GM18858 (cell line): ENCODE measurements at regions not wholly inside any gene's neighbourhood (a gene's known extent, or its start where the extent isn't known, plus 50 kb on each side); places are given as distances from the start of the nearest gene placed in this dataset.

Experiments
- ATAC-seq: cut with Tn5 transposase; IDR thresholded peaks from one replicate; pipeline ENCODE4 v1.9.1; 2021; ENCODE audit not compliant: unreplicated experiment

DNA sequence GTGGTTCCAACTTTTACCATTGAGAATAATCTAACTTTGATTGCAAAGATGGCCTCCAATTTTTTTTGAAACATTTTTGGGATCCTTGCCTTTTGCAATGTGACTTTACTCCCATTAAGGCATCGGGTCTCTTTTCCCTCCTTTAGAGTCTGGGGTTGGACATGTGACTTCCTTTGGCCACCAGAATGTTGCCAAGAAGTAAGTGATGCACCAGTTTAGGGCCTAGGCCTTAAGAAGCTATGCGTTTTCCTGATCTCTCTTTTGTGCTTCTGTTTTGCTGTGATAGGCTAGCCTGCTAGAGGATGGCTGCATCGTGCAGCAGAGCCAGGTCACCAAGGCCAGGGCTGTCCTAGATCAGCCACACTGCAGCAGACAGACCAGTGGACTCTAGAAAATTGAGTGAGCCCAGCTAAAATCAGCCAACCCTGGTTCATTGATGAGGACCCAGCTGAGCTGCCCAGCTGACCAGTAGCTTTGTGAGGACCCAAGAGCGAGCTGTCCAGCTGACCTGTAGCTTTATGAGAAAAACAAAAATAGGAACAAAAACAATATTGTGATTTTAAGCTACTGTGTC lies 594.0 kb upstream of the JAG1 start:
- ATAC-seq, result no peak

DNA sequence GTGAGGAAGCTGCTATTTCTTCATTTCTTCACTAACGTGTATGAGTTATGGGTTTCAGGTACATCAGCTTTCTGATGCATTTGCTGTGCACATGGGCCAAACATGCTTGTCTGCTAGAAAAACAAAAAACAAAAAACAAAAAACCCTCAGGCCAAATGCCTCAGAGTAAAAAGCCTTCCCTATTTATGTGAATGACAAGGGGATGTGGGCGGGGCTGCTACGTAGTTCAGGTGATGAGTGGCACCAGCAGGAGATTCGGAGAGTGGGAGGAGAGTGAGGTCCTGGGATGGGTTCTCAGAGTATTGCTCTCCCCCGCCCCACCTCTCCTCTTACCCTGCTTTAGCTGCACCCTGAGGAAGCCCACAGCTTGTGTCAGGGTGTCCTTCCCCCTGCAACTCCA lies 596.8 kb upstream of the JAG1 start:
- ATAC-seq, result no peak

DNA sequence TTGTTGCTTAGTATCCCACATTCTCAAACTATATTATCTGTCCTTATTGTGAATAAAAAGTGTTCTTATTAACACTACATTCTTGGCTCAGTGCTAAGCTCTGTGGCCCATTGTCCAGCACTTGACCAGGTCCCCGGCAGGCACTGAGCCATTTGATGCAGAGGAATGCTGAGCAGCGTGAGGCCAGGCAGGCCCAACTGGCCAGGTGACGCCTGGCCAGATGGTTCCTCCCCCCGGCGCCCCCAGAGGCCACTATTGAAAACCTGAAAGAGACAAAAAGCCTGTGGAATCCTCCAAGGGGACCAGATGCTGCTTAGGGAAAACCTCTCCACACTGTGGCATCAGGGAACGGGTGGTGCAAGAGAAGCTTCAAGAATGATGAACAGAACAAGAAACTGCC lies 597.5 kb upstream of the JAG1 start:
- ATAC-seq, result no peak

DNA sequence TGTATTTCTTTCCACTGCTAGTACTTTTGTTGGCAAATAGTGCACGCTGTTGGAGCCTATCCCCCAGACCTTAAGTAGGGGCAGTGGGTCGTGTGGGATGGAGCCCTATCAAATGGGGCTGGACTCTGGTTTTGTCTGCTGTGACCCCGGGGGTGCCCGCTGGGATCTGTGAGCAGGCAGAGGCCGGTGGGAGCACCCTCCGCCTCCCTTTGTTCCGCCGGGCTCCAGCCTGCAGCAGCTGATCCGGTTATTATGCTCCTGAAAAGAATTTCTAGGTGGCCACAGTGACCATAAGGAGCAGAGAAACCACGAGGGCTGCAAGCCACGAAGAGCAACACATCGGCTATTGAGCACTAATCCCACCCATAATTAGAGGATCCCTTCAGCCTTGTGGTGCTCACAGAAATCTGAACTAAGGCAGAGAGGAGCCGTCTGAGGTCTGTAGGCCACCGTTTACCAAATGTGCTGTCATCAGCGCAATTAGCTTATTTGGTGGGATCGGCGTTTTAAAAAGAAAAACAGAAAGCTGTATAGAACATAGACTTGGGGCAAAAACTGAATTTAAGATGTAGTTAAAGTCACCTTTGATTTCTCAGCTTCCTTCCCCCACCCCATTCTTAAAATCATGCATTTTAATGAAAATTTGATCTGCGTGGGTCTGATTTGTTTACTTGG lies 598.3 kb upstream of the JAG1 start:
- no peak for ATAC-seq

DNA sequence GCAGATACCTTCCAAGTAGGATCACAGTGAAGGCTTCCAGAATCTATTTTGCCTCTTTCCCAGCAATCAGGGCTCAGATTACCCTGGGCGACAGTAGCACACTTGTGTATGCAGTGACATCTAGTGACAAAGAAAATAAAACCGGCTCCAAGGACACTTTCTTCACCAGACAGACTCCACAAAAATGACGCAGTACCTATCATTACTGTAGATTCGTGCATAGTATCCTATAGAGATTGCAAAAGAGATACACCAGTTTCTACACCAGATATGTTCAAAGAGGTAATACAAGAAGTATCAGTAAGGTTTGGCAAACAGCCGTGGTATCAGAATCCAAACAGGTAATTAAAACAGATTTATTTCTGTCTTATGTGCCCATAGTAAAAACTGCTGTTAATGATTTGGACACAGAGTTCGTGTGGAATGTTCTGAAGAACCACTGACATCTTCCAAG lies 600.4 kb upstream of the JAG1 start:
- peak; percentile 73 for ATAC-seq

DNA sequence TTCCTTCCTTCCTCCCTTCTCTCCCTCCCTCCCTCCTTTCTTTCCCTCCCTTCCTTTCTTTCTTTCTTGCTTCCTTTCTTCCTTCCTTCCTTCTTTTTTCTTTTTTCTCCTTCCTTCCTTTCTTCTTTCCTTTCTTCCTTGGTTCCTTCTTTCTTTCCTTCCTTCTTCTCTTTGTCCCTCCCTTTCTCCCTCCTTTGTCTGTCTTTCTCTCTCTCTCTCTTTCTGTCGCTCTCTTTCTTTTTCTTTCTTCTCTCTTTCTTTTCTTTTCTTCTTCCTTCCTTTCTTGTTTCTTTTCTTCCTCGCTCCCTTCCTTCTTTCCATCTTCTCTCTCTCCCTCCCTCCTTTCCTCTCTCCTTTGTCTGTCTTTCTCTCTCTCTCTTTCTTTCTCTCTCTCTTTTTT lies 601.9 kb upstream of the JAG1 start:
- ATAC-seq, result no peak

DNA sequence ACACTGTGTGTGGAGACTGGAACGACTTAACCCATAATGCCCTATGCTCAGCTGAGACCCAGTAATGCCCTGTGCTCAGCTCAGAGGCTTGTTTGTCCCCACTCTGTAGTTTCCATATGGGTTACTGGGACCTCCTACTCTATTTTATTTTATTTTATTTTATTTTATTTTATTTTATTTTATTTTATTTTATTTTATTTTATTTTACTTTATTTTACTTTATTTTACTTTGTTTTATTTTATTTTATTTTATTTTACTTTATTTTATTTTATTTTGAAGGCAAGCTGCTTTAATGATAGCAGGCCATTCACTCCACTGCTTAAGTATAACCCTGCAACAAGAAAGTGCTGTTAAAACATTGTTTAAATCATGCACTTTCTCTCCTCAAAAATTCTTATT lies 603.4 kb upstream of the JAG1 start:
- no peak for ATAC-seq

DNA sequence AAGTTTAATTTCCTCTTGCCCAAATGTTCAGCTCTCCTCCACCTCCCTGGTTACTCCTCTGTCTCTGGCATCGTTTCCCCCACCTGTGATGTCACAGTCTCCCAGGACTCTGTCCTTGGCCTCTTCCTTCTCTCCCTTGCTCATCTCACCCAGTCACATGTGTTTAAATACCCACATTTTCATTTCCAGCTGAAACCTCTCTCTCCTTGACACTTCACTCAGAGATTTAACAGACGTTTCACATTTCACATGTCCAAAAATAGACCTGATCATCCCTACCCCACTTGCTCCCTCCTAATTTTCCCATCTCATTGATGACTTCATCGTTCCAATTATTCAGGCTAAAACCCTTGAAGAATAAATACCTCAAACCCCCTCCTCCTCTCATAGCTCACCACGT lies 604.1 kb upstream of the JAG1 start:
- no peak for ATAC-seq

DNA sequence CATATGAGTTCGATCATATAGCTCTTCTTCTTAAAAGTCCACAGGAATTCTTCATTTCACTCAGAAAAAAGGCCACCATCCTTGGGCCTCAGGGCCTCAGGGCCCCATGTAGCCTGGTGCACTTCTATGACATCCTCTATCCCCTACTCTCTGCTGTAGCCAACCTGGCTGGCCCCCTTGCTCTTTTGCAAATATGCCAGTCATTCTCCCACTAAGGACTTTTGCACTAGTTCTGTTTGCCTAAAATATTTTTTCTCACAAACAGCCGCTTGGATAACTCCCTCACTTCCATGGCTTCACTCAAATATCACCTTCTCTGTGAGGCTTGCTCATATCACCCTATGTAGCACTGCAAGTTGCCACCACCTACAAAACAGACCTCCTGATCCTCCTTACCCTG lies 604.7 kb upstream of the JAG1 start:
- no peak for ATAC-seq

DNA sequence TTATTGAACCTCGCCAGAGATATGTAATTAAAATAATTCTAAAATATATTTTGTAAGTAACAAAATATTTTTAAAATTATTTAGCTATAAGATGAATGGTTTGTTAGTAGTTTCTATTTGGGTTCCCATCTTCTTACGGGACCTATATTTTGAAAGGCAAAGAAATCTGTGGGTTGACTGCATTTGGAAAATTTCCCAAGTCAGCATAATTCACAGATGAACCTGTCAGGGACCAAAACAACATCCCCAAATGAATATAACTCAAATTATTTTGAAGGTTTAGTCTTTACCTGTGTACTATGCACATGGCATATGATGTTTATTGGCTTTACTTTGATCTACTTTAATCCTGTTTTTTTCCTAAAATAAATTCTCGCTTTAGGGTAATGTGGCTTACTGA lies 607.4 kb upstream of the JAG1 start:
- no peak for ATAC-seq

DNA sequence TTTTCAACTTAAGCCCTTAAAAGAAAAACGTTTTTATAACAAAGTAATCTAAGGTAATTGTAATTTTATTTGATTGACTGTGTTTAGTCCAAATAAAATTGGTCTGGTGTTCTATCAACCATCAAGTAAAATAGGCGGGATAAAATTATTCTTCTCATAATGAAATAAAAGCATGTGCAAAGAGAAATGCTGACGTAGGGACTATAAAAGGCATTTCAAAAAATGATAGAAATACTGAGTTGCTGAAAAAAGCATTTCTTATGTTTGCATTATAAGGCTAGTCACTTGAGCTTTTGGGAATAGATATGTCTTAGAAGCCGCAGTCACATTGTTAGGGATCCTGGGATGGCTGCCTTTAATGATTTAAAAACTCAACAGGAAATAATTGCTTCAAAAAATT lies 608.0 kb upstream of the JAG1 start:
- ATAC-seq, result no peak

DNA sequence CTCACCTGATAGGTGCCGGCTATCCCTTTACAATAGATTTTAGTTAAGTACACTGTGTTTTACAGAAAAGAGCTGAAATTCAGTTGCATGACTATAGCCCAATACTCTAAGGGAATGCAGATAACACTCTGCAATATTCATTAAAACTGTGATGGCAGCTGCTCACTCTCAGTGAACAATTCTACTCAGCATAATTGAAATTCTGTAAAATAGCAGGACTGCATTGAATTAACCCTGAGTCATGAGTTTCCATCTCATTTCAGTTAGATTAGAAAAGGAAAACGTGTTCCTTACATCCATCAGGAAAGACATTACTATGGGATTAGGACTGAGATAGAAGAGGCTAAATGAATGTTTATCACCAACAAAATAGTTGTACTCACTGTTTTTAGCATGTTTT lies 613.3 kb upstream of the JAG1 start:
- ATAC-seq, result no peak

DNA sequence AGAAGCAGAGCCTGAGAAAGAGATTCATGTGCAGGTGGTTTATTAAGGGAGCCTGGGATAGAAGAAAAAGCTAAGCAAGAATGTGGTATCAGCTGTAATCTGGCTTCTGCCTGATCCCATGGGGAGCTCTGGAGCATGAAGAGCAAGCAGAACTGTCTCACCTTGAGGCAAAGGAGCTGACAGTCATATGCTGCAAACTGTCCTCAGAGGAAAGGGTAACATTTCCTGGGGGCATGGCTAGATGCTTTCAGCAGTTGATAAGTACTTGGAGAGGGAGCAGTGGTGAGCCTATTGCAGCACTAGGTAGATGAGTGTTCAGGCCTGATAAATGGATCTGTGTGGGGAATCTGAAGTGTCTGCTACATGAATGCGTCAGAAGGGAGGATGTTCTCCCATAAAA lies 621.5 kb upstream of the BTBD3 start:
- ATAC-seq, result no peak

DNA sequence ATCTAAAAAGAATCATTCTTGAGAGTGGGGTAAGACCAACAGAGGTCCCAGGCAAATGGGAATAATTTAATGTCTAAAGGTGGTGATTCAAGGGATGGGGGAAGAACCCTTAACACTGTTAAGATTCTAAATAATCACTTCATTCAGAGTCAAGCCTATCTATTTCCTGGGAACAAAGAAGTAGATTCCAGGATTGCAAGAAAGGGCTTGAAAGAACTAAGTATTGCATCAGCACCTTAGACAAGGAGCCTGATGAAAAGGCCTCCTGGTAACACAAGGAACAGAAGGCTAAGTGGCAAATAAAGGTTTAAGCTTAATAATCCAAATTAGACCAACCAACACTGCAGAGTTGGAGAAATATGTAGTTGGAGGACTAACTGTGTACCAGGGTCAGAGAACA lies 620.7 kb upstream of the BTBD3 start:
- no peak for ATAC-seq

DNA sequence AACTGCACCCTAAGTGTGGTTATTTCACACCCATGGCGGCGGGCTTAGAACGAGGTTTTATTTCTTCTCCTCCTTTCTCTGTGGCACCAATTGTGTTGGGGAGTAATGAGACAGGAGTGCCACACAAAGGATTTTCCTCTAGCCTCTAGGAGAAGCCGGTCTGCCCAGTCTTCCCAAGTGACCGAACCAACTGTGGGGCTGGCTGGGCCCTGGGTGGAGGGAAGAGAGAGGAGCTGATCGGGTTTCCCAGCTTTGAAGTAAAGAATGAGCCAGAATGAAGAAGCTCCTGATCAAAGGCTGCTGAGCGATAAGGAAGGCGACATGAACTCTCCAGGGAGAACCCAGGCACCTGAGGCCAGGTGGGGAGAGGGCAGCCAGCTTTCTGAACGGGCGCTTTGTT lies 616.0 kb upstream of the BTBD3 start:
- no peak for ATAC-seq

DNA sequence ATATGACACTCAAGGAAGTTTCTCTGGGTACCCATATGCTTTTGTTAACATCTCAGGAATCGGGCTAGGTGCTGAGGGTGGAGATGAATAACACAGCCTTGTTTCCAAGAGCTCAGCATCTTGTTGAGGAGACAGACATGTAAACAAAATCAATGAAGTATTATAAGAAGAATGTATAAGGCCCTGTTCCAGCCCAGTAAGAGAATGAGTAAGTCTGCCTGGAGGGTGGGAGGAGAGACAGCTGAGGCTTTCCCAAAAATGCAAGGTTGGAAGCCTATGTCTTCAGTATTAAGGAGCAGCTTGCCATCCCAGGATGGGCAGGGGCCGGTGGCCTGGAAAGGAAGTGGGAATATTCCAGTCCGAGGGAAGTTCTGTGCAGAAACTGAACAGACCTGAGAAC lies 615.3 kb upstream of the BTBD3 start:
- ATAC-seq, result no peak

DNA sequence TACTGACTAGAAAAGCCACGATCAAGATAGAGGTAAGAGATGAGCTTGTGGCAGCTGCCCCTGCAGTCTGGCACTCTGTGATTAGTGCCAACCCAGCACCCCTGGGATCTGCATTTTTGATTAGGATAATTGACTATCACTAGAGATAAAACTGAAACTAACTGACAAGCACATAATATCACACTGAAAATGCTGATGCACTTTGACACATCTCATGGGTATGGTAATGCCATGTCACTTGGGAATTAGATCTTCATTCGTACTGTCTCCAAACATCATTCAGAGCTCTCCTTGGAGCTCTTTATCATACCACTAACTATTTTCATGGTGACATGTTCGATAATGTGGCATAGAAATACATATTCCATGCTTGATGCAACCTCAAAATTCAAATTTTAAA lies 612.9 kb upstream of the BTBD3 start:
- no peak for ATAC-seq

DNA sequence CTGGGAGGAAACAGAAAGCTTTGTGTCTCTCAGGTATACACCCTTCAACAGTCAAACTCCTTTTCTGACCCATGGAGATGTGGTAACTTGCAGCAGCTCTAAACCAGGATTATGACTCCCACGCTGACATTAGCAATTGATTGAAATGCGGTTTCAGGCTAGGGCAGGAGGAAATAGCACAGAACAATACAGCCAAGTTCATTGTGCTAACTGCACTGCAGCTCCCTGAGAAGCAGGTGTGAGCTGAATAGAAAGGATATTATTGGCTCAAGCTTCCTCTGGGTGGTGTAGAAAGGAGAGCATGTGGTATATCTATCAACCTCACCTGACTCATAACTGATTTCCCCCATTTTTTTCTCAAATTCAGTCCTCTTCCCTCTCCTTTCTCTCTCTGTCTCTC lies 612.3 kb upstream of the BTBD3 start:
- no peak for ATAC-seq

DNA sequence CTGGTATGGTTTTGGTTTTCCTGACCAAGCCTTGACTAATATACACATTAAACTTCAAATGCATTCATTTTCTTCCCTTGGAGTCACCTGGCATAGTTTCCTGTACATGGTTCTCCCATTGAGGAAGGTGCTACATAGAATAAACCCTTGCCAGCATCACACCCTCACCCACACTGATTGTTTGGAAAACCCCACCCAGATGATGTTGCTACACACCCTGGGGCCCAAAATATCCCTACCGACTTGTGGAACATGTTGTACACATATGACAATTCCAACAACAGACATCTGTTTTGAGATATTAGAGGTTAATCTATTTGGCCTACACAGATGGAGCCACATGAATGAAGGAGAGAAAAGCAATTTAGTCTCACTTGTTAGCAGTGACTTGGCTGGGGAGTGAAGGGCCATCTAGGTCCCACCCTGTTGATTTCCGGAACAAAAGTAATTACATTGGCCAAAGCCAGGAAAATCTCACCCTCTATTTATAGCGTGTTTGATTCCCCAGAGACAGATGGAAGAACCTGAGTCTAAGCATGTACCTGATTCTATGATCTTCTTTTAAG lies 606.0 kb upstream of the BTBD3 start:
- ATAC-seq, result no peak

DNA sequence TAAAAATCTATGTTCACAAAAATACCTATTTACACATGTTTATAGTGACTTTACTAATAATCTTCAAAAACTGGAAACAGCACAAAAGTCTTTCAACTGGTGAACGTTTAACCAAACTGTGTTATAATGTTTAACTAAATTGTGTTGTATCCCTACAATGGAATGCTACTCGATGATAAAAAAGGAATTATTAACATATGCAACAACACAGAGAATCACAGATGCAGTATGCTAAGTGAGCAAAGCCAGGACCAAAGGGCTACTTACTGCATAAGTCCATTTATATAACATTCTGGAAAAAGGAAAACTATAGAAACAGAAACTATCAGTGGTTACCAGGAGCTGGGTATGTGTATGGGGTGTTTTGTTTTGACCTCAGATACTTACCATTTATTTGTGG lies 602.2 kb upstream of the BTBD3 start:
- ATAC-seq, result no peak

DNA sequence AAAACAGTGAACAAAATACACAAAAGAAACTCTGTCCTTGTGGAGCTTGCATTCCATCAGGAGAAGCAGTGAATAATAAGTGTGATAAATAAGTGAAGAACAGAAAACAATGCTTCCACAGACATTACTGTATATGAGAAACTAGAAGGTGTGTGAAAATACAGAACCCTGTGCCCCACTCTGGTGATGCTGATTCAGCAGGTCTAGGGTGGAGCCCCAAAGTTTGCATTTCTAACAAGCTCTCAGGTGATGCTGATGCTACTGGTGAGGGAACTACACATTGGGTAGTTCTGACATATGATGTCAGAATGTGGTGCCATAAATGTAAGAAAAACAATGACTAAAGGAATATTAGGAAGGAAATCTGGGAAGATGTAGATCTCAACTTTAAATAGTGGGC lies 601.4 kb upstream of the BTBD3 start:
- no peak for ATAC-seq

DNA sequence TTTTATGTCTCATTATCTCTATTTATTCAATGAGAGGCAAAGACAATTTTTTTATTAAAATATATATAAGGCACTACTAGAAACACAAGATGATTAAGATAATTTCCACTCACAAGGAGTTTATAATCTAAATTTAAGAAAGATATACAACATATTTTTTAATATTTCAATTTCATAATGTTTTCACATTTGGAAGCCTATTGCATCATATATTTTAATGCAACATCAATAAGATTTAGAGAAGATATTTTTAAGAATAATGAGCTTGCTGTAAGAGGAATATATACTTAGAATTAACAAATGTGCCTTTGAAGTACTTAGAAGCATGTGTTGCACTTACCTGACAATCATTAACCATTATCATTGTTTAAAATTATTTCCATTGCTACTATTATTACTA lies 597.7 kb upstream of the BTBD3 start:
- ATAC-seq, result no peak

DNA sequence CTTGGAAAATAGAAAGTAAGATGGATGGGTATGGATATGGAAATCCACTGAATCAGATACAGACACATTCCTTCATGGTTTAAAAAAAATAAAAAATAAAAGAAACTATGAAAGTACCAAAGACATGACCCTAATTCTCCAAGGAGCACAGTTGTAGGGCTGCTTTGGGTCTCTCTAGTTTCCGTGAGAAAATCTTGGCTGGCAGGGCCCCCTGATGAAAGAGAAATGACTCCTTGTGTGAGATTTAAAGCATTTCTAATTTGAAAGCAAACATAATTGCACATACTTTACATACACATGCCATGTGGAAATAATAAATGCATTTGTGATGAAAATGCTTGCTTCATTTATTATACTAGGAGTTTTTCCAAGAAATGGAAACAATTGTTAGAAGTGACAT lies 593.9 kb upstream of the BTBD3 start:
- ATAC-seq, result no peak
